ENCODE measurements at regions not wholly inside any gene's neighbourhood (a gene's known extent, or its start where the extent isn't known, plus 50 kb on each side); places are given as distances from the start of the nearest gene placed in this dataset.
"Not testable (repeated sequence)": the region's sequence is repeated elsewhere in the genome, so short reads cannot be mapped to it uniquely, and the experiment has no call there.

DNA sequence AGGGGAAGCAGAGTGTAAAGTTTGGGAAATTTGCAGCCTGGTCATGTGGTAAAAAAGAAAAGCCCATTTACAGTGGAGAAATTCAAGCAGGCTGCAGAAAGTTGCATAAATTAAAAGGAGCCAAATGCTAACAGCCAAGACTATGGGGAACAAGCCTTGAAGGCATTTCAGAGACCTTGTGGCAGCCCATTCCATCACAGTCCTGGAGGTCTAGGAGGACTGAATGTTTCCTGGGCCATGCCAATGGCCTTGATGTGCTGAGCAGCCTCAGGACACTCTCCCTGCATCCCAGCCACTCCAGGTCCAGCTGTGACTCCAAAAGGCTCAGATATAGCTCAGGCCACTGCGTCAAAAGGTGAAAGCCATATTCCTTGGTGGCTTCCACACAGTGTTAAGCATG, 1202.4 kb upstream of the ATXN8OS start:
- no peak for TF ChIP-seq CTCF (IDR thresholded peaks at IDR 0.05; ENCODE audit: insufficient read depth, low read length, poor library complexity, severe bottlenecking)
- H3K4me3 ChIP-seq (ENCODE audit: low read depth, low read length), result no peak overlapping the region
- DNase-seq (ENCODE audit: low read depth), result no peak
- no peaks in the 10 kb centered on the region for H3K36me3 ChIP-seq (ENCODE audit: control insufficient read depth, insufficient read depth, low read length)
- no peaks in the 10 kb centered on the region for H3K27me3 ChIP-seq (ENCODE audit: control insufficient read depth, insufficient read depth, low read length)

- Histone ChIP-seq H3K27me3 (ENCODE audit: control insufficient read depth, insufficient read depth, low read length) (no peaks in the 10 kb centered on the region), H3K4me3 (ENCODE audit: low read depth, low read length) (no peak overlapping the region), H3K36me3 (ENCODE audit: control insufficient read depth, insufficient read depth, low read length) (no peaks in the 10 kb centered on the region)
- DNase-seq (ENCODE audit: low read depth), result no peak
- no peak for TF ChIP-seq CTCF (IDR thresholded peaks at IDR 0.05; ENCODE audit: insufficient read depth, low read length, poor library complexity, severe bottlenecking)
Observed at GRCh38 chr13:68897331-68897928, 1210.2 kb upstream of the ATXN8OS start.

DNA sequence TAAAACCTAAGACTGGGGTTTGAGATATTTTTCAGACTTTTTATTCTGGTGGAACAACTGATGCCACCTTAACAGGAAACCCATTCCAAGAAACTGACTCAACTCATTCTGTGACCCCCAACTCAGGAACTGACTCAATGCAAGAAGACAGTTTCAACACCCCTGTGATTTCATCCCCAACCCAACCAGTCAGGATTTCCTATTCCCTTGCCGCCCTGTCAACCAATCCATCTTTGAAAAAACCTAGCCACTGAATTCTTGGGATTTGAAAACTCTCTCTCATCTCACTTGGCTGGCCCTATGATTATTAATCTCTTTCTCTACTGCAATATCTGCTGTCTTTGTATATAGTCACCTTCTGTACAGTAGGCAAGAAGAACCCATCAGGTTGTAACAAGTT, 1211.9 kb upstream of the ATXN8OS start:
- Histone ChIP-seq H3K36me3 (ENCODE audit: control insufficient read depth, insufficient read depth, low read length) (no peaks in the 10 kb centered on the region), H3K27me3 (ENCODE audit: control insufficient read depth, insufficient read depth, low read length) (no peaks in the 10 kb centered on the region), H3K4me3 (ENCODE audit: low read depth, low read length) (no peak overlapping the region)
- DNase-seq (ENCODE audit: low read depth), result no peak
- TF ChIP-seq CTCF (IDR thresholded peaks at IDR 0.05; ENCODE audit: insufficient read depth, low read length, poor library complexity, severe bottlenecking), result no peak

GRCh38 chr13:68893721-68894120, 1213.9 kb upstream of the ATXN8OS start:
- not testable (repeated sequence) for H3K4me3 ChIP-seq (ENCODE audit: low read depth, low read length)

GRCh38 chr13:68892596-68892995, 1215.0 kb upstream of the ATXN8OS start:
- H3K36me3 ChIP-seq (ENCODE audit: control insufficient read depth, insufficient read depth, low read length); DNase-seq (ENCODE audit: low read depth); H3K27me3 ChIP-seq (ENCODE audit: control insufficient read depth, insufficient read depth, low read length): not testable (repeated sequence)

More at GRCh38 chr13:68893721-68894120, 1213.9 kb upstream of the ATXN8OS start:
- not testable (repeated sequence) for H3K27me3 ChIP-seq (ENCODE audit: control insufficient read depth, insufficient read depth, low read length); H3K36me3 ChIP-seq (ENCODE audit: control insufficient read depth, insufficient read depth, low read length); DNase-seq (ENCODE audit: low read depth)

DNA sequence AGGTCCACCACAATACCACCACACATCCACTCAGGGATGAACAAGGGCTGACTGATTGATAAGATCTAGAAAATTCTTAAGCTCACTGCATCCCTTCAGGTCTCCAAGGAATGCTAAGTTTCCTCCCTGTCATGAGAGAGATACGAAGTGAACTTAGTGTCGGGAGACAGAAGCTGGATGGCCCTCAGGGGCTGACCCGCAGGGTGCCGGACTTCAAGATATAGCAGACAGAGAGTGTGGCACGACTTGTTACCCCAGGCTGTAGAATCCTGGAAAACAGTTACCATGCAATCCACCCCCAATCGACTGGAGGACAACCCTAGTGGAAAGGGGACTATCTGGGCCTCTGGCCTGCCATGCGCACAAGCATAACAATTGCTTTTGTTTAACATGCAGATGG, 1217.5 kb upstream of the ATXN8OS start:
- H3K36me3 ChIP-seq (ENCODE audit: control insufficient read depth, insufficient read depth, low read length); H3K4me3 ChIP-seq (ENCODE audit: low read depth, low read length); H3K27me3 ChIP-seq (ENCODE audit: control insufficient read depth, insufficient read depth, low read length); DNase-seq (ENCODE audit: low read depth): not testable (repeated sequence)

More at GRCh38 chr13:68892596-68892995, 1215.0 kb upstream of the ATXN8OS start:
- H3K4me3 ChIP-seq (ENCODE audit: low read depth, low read length), result not testable (repeated sequence)

GRCh38 chr13:68888832-68889231, 1218.8 kb upstream of the ATXN8OS start:
- no peaks in the 10 kb centered on the region for H3K27me3 ChIP-seq (ENCODE audit: control insufficient read depth, insufficient read depth, low read length)
- DNase-seq (ENCODE audit: low read depth), result no peak
- no peaks in the 10 kb centered on the region for H3K36me3 ChIP-seq (ENCODE audit: control insufficient read depth, insufficient read depth, low read length)
- no peak overlapping the region for H3K4me3 ChIP-seq (ENCODE audit: low read depth, low read length)
- TF ChIP-seq CTCF (IDR thresholded peaks at IDR 0.05; ENCODE audit: insufficient read depth, low read length, poor library complexity, severe bottlenecking), result no peak
